Transverse colon (tissue), 4 donors: ENCODE measurements at regions not wholly inside any gene's neighbourhood (a gene's known extent, or its start where the extent isn't known, plus 50 kb on each side); places are given as distances from the start of the nearest gene placed in this dataset.

Experiments used
- EP300 ChIP-seq: sonication (generic); formaldehyde crosslinking; IDR thresholded peaks from one replicate; pipeline ENCODE4 v1.6.1; 2017; ENCODE audit warnings: antibody characterized with exemption, low read depth
- POLR2A ChIP-seq: fragments of 450-650 bp; IDR thresholded peaks from one replicate; pipeline ENCODE4 v1.6.1; 2016; ENCODE audit warnings: antibody characterized with exemption, mild to moderate bottlenecking, moderate library complexity
- POLR2AphosphoS5 ChIP-seq, 3 donors: sonication (generic); formaldehyde crosslinking; IDR thresholded peaks; one replicate each; pipeline ENCODE4 v1.6.1; 2016; ENCODE audit warnings: antibody characterized with exemption in 3 of 3
- TF ChIP-seq, protein P1 (sequence below), 5 experiments: fragments of 200-600 bp in 3 of 5; fragments of 450-650 bp in 2 of 5; sonication (generic) in 3 of 5; IDR thresholded peaks; 1 replicate in 2 of 5; 2 replicates in 3 of 5; pipeline ENCODE4 v1.5.1; 2016 to 2017; ENCODE audit warnings: antibody characterized with exemption in 5 of 5, inconsistent platforms in 3 of 5, mild to moderate bottlenecking in 2 of 5, moderate library complexity in 1 of 5

DNA sequence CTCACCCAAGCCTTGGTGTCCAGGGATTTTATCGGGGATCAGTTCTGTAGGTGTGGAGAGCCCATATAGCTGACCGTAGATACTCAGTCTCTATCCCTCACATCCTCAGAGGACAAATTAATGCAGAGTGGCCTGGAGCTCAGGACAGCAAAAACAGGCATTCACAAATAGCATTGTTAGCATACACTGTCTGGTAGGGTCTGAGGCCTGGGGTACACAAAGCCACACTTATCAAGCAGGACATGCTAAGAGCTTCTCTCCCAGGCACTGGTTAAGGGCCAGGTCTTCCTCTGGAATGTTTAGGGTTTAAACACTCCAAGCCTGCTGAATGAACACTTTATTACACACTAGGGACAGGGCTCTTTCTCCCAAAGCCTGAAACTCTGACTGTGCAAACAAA lies 253.2 kb downstream of the NEDD1 start:
- TF ChIP-seq, protein P1, sequence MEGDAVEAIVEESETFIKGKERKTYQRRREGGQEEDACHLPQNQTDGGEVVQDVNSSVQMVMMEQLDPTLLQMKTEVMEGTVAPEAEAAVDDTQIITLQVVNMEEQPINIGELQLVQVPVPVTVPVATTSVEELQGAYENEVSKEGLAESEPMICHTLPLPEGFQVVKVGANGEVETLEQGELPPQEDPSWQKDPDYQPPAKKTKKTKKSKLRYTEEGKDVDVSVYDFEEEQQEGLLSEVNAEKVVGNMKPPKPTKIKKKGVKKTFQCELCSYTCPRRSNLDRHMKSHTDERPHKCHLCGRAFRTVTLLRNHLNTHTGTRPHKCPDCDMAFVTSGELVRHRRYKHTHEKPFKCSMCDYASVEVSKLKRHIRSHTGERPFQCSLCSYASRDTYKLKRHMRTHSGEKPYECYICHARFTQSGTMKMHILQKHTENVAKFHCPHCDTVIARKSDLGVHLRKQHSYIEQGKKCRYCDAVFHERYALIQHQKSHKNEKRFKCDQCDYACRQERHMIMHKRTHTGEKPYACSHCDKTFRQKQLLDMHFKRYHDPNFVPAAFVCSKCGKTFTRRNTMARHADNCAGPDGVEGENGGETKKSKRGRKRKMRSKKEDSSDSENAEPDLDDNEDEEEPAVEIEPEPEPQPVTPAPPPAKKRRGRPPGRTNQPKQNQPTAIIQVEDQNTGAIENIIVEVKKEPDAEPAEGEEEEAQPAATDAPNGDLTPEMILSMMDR (IDR thresholded peaks at IDR 0.05): no peak
- no peak for TF ChIP-seq POLR2A
- TF ChIP-seq EP300: no peak
- TF ChIP-seq POLR2AphosphoS5 (IDR thresholded peaks at IDR 0.05): no peak
